K562 (cell line): ENCODE measurements at regions not wholly inside any gene's neighbourhood (a gene's known extent, or its start where the extent isn't known, plus 50 kb on each side); places are given as distances from the start of the nearest gene placed in this dataset.

Source experiments
- C11orf30 ChIP-seq: fragments of 450-650 bp; IDR thresholded peaks from 2 replicates; pipeline ENCODE4 v1.6.1; 2016; ENCODE audit warnings: low read depth, mild to moderate bottlenecking
- CBX3 ChIP-seq, 2 experiments: IDR thresholded peaks; 1 replicate in 1 of 2; 2 replicates in 1 of 2; pipeline ENCODE4 v1.6.1; 2012; ENCODE audit warnings: inconsistent platforms in 2 of 2, low read length in 2 of 2, borderline replicate concordance in 1 of 2, control low read depth in 1 of 2
- FOS ChIP-seq: IDR thresholded peaks from 3 replicates; pipeline ENCODE4 v1.6.1; 2011; ENCODE audit not compliant: insufficient read length; ENCODE audit errors: extremely low read depth
- JUND ChIP-seq, 2 experiments: IDR thresholded peaks; 2 replicates in 1 of 2; 3 replicates in 1 of 2; pipeline ENCODE4 v1.6.1; 2011; ENCODE audit warnings: borderline replicate concordance in 2 of 2, low read depth in 2 of 2, low read length in 2 of 2, improper control_type of control experiment in 1 of 2, missing biosample characterization in 1 of 2, missing genetic modification characterization in 1 of 2, missing genetic modification reagents in 1 of 2
- KLF13 ChIP-seq: fragments of 450-650 bp; IDR thresholded peaks from 2 replicates; pipeline ENCODE4 v1.6.1; 2016; ENCODE audit warnings: missing genetic modification characterization, low read depth, mild to moderate bottlenecking, missing compliant biosample characterization, moderate library complexity, borderline replicate concordance
- MEF2A ChIP-seq: IDR thresholded peaks from 2 replicates; pipeline ENCODE4 v1.6.1; 2011; ENCODE audit warnings: low read depth, mild to moderate bottlenecking, low read length, moderate library complexity; ENCODE audit not compliant: control insufficient read depth
- NBN ChIP-seq: fragments of 450-650 bp; IDR thresholded peaks from 2 replicates; pipeline ENCODE4 v1.6.1; 2016; ENCODE audit warnings: low read depth, mild to moderate bottlenecking
- NCOR1 ChIP-seq: fragments of 450-650 bp; IDR thresholded peaks from 2 replicates; pipeline ENCODE4 v1.6.1; 2016; ENCODE audit warnings: mild to moderate bottlenecking, moderate library complexity
- TCF15 ChIP-seq: fragments of 250-450 bp; sonication (Bioruptor Pico); IDR thresholded peaks from 2 replicates; pipeline ENCODE4 v1.8.0; 2022; ENCODE audit warnings: moderate library complexity, mild to moderate bottlenecking, inconsistent platforms
- TCF3 ChIP-seq: sonication (generic); formaldehyde crosslinking; IDR thresholded peaks from 2 replicates; pipeline ENCODE4 v1.4.0; 2020; ENCODE audit warnings: mild to moderate bottlenecking, missing genetic modification reagents
- TRIM24 ChIP-seq, 2 experiments: fragments of 450-650 bp; IDR thresholded peaks; 2 replicates each; pipeline ENCODE4 v1.6.1; 2016
- ZC3H11A ChIP-seq: IDR thresholded peaks from 2 replicates; pipeline ENCODE4 v1.6.1; 2012; ENCODE audit warnings: low read depth, low read length, improper control_type of control experiment
- ZNF175 ChIP-seq: fragments of 200-800 bp; sonication (Bioruptor generic); IDR thresholded peaks from 2 replicates; pipeline ENCODE4 v1.6.1; 2016; ENCODE audit warnings: low read depth, mild to moderate bottlenecking, missing genetic modification characterization, missing compliant biosample characterization
- ZNF407 ChIP-seq: fragments of 450-650 bp; IDR thresholded peaks from 2 replicates; pipeline ENCODE4 v1.6.1; 2016; ENCODE audit warnings: low read depth
- ZNF707 ChIP-seq: fragments of 250-450 bp; sonication (Bioruptor Pico); conservative IDR thresholded peaks from 2 replicates; pipeline ENCODE4 v1.8.0; 2022; ENCODE audit warnings: inconsistent platforms, mild to moderate bottlenecking, moderate library complexity

GRCh38 chr2:61620244-61621159 is 82.3 kb upstream of the XPO1 start (continued):
- peak in 1 of 2 experiments; percentile 35; a peak in 1 of 3 replicates for TF ChIP-seq CBX3 (IDR thresholded peaks at IDR 0.05; ENCODE audit: borderline replicate concordance in 1 of 2, low read length in 2 of 2)
- peak; percentile 95 for TF ChIP-seq JUND (IDR thresholded peaks at IDR 0.05; ENCODE audit: borderline replicate concordance, low read depth, low read length)
- TF ChIP-seq JUND (tag; IDR thresholded peaks at IDR 0.05; ENCODE audit: borderline replicate concordance, low read depth, low read length): peak; percentile 95
- peak; percentile 59 for TF ChIP-seq C11orf30
- peak; percentile 26 for TF ChIP-seq FOS
- TF ChIP-seq ZNF407: no peak
- 0 out of 2 replicates have a peak, but pooled peaks have one; percentile 37 for TF ChIP-seq NBN
- TF ChIP-seq ZNF707 (CRISPR knock-in tag): no peak
- peak; percentile 45 for TF ChIP-seq TCF3 (CRISPR knock-in tag)
- no peak for TF ChIP-seq MEF2A
- 0 out of 2 replicates have a peak, but pooled peaks have one; percentile 56 for TF ChIP-seq ZNF175
- no peak for TF ChIP-seq TCF15 (CRISPR knock-in tag)
- peak; percentile 71 for TF ChIP-seq NCOR1
- no peak for TF ChIP-seq ZC3H11A
- 0 out of 2 replicates have a peak, but pooled peaks have one; percentile 3 for TF ChIP-seq KLF13 (tag)
- peak; percentile 26 to 56; a peak in 2 of 4 replicates for TF ChIP-seq TRIM24 (IDR thresholded peaks at IDR 0.05)
